Natural killer cell treated with Interleukin-12 subunit alpha and Interleukin-12 subunit beta and Interleukin-15 and Interleukin-18, amount 100 ng/mL, for 72 hours (primary cell): ENCODE measurements at regions not wholly inside any gene's neighbourhood (a gene's known extent, or its start where the extent isn't known, plus 50 kb on each side); places are given as distances from the start of the nearest gene placed in this dataset.
"Not testable (repeated sequence)": the region's sequence is repeated elsewhere in the genome, so short reads cannot be mapped to it uniquely, and the experiment has no call there.

ENCODE experiments used
- ATAC-seq, 2 donors: fragments of 150-1000 bp; cut with Tn5 transposase in 1 of 2; sonication (Bioruptor Pico), chemical (Tn5 transposase) in 1 of 2; 2 replicates each; pipeline ENCODE4 v1.10.0; 2021
- DNase-seq: peaks from one replicate; pipeline ENCODE4 v3.0.0; 2022; ENCODE audit warnings: low spot score
- H3K27ac Mint-ChIP-seq, 2 donors: 1 replicate in 1 of 2; 2 replicates in 1 of 2; pipeline ENCODE4 v1.8.0; 2022; ENCODE audit warnings: mixed read lengths in 2 of 2, mild to moderate bottlenecking in 1 of 2, moderate library complexity in 1 of 2
- H3K27me3 Mint-ChIP-seq, 2 donors: 1 replicate in 1 of 2; 2 replicates in 1 of 2; pipeline ENCODE4 v1.8.0; 2022; ENCODE audit warnings: mixed read lengths in 2 of 2
- H3K36me3 Mint-ChIP-seq: one replicate; pipeline ENCODE4 v1.8.0; 2022; ENCODE audit warnings: mixed read lengths
- H3K4me1 Mint-ChIP-seq, 2 donors: 1 replicate in 1 of 2; 2 replicates in 1 of 2; pipeline ENCODE4 v1.8.0; 2022; ENCODE audit warnings: low read depth in 2 of 2, mixed read lengths in 2 of 2, mild to moderate bottlenecking in 1 of 2
- H3K4me3 Mint-ChIP-seq: one replicate; pipeline ENCODE4 v1.8.0; 2022; ENCODE audit warnings: mixed read lengths
- H3K9me3 Mint-ChIP-seq: 2 replicates; pipeline ENCODE4 v1.8.0; 2022; ENCODE audit warnings: mixed read lengths

DNA sequence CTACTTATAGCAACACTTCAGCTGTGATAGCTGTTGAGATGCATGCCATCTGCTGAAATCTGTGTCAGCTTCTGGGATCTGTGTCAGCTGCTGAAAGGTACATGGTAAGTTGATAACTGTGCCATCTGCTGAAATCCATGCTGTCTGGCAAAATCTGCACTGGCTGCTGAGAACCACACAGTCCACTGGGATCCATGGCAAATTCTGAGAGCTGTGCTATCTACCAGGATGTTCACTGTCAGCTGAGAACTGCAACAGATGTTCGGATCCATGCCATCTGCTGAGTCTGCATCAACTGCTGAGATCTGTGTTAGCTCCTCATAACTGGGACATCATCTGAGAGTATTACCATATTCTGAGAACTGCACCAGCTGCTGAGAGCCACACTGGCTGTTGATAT lies 430.5 kb upstream of the POU3F4 start:
- Mint-ChIP-seq H3K4me1 (no peaks in the 10 kb centered on the region), H3K27ac (no peak overlapping the region), H3K4me3 (no peak overlapping the region), H3K9me3 (peaks cover 8% of the 10 kb centered on the region), H3K36me3 (no peaks in the 10 kb centered on the region), H3K27me3 (no peaks in the 10 kb centered on the region)
- ATAC-seq (no peak), DNase-seq (no peak)

DNA sequence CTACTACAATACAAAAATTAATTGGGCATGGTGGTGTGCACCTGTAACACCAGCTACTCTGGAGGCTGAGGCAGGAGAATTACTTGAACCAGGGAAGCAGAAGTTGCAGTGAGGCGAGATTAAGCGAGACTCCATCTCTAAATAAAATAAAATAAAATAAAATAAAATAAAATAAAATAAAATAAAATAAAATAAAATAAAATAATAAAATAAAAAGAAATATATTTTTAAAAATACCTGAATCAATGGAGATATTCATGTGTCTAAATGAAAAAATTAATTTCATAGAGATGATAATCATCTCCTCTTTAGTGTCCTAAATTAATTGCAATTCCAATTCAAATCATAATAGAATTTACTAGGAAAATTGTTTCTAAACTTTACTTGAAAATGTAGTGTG lies 406.1 kb upstream of the POU3F4 start:
- DNase-seq (no peak), ATAC-seq (no peak)
- Mint-ChIP-seq H3K4me3 (no peak overlapping the region), H3K9me3 (no peaks in the 10 kb centered on the region), H3K27ac (no peak overlapping the region), H3K27me3 (no peaks in the 10 kb centered on the region), H3K4me1 (no peaks in the 10 kb centered on the region), H3K36me3 (no peaks in the 10 kb centered on the region)

DNA sequence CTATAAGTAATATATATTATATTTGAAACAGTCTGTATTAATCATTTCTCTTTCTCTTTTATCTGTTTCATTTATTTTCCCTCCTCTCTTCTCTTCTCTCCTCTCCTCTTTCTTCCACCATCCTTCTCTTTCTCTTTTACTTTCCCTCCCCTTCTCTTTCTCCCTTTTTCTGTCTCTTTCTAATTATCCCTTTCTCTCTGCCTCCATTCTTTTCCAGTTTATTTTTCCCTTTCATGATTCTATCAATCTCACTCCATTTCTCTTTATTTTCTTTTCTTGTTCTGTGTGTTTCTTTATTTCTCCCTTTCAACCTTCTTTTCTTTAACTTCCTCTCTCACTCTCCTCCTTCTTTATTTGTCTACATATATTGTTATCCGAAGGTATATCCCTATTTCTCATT lies 399.8 kb upstream of the POU3F4 start:
- ATAC-seq (no peak), DNase-seq (no peak)
- peaks cover 3% of the 10 kb centered on the region for H3K9me3 Mint-ChIP-seq
- no peak overlapping the region for H3K27ac Mint-ChIP-seq
- H3K36me3 Mint-ChIP-seq: no peaks in the 10 kb centered on the region
- H3K27me3 Mint-ChIP-seq: no peaks in the 10 kb centered on the region
- no peaks in the 10 kb centered on the region for H3K4me1 Mint-ChIP-seq
- no peak overlapping the region for H3K4me3 Mint-ChIP-seq

DNA sequence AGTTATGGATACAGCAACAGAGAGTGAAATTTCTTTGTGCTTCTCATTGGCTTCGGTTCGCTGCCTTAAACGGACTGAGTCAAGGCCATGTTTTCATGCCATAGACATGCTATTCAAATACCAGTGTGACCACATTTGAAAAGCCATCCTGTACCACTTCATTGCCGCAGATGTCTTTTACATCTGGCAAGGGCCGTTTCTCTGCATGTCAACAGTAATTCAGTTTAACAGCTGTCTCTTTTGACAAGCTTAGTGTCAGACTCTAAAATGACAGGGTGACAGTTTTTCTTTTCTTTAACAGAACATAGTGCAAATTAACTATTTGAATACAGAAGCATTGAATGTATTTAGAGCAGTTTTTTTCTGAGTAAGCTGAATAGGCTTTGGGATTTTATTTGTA lies 362.2 kb upstream of the POU3F4 start:
- DNase-seq (no peak), ATAC-seq (no peak)
- H3K36me3 Mint-ChIP-seq: no peaks in the 10 kb centered on the region
- H3K9me3 Mint-ChIP-seq: no peaks in the 10 kb centered on the region
- H3K4me3 Mint-ChIP-seq: no peak overlapping the region
- H3K27me3 Mint-ChIP-seq: no peaks in the 10 kb centered on the region
- H3K4me1 Mint-ChIP-seq: no peaks in the 10 kb centered on the region
- no peak overlapping the region for H3K27ac Mint-ChIP-seq

DNA sequence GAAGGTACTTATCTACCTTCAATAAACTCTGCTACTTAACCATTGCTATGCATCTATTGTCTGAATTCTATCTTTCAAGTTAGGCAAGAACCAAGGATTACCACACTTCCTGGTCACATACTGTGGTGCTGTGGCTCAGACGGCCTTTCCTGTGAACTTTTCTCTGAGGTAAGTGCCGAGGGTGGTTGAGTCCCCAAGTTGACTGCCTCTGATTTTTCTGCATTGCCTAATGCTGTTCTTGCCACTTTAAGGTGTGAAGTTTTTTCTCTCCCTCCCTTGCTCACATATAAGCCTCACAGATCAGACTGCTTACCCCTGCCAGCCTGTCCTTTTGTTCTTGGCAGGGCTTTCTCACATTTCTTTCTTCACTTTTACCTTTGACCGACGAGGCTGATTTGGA lies 348.0 kb upstream of the POU3F4 start:
- peak in 1 of 2 donors; percentile 74 for ATAC-seq

DNA sequence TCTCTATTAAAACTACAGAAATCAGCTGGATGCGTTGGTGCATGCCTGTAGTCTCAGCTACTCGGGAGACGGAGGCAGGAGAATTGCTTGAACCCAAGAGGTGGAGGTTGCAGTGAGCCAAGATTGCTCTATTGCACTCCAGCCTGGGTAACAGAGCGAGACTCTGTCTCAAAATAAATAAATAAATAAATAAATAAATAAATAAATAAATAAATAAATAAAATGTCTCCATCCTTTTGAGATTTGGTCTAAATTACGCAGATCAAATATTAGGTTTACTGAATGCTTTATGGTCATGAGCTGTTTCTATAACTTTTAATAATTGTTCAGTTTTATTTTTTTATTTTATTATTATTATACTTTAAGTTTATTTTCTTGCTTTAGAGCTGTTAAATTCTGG lies 344.0 kb upstream of the POU3F4 start:
- H3K27ac Mint-ChIP-seq, H3K36me3 Mint-ChIP-seq, ATAC-seq, H3K4me1 Mint-ChIP-seq, DNase-seq, H3K4me3 Mint-ChIP-seq, H3K9me3 Mint-ChIP-seq, H3K27me3 Mint-ChIP-seq: not testable (repeated sequence)

More for the DNA sequence above, 348.0 kb upstream of the POU3F4 start:
- Mint-ChIP-seq H3K4me1 (peaks cover 0 to 7% of the 10 kb centered on the region in 2 donors), H3K27ac (no peak overlapping the region), H3K36me3 (no peaks in the 10 kb centered on the region), H3K9me3 (peaks cover 8% of the 10 kb centered on the region), H3K27me3 (peaks cover 0 to 2% of the 10 kb centered on the region in 2 donors), H3K4me3 (no peak overlapping the region)
- DNase-seq: no peak

DNA sequence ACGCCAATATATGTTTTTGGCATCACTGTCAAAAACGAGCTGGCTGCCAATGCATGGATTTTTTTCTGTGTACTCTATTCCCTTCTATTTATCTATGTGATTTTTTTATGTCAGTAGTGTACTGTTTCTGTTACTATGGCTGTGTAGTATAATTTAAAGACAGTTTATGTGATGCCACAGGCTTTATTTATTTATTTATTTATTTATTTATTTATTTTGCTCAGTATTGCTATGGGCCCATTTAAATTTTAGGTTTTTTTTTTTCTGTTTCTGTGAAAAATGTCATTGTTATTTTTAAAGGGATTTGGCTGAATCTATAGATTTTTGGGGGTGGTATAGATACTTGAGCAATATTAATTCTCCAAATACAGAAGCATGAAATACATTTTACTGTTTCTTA lies 338.4 kb upstream of the POU3F4 start:
- ATAC-seq (no peak), DNase-seq (no peak)
- no peaks in the 10 kb centered on the region for H3K27me3 Mint-ChIP-seq
- H3K27ac Mint-ChIP-seq: no peak overlapping the region
- no peak overlapping the region for H3K4me3 Mint-ChIP-seq
- peaks cover 2% of the 10 kb centered on the region for H3K9me3 Mint-ChIP-seq
- no peaks in the 10 kb centered on the region for H3K36me3 Mint-ChIP-seq
- no peaks in the 10 kb centered on the region for H3K4me1 Mint-ChIP-seq

DNA sequence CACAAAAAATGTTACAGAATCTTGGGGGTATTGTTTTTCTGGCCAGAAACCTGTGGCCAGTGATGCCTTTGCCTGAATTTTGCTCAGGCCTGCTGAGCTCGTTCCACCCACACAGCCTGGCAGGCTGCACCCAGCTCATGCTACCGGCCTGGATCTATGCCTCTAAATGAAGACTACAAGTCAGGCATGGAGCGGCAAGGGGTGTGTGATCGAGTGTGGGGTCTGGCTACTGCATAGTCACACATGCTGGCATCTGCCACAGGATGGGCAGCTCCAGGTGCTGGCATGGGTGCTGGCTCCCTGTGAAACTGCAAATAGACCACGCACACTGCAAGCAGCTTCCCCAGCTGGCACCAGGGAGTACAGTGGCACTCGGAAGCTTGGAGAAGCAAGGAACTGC lies 323.1 kb upstream of the POU3F4 start:
- H3K4me3 Mint-ChIP-seq: no peak overlapping the region
- no peaks in the 10 kb centered on the region for H3K36me3 Mint-ChIP-seq
- no peak for ATAC-seq
- H3K9me3 Mint-ChIP-seq: peaks cover 7% of the 10 kb centered on the region
- H3K27ac Mint-ChIP-seq: no peak overlapping the region
- no peak for DNase-seq
- no peaks in the 10 kb centered on the region for H3K4me1 Mint-ChIP-seq
- no peaks in the 10 kb centered on the region for H3K27me3 Mint-ChIP-seq

DNA sequence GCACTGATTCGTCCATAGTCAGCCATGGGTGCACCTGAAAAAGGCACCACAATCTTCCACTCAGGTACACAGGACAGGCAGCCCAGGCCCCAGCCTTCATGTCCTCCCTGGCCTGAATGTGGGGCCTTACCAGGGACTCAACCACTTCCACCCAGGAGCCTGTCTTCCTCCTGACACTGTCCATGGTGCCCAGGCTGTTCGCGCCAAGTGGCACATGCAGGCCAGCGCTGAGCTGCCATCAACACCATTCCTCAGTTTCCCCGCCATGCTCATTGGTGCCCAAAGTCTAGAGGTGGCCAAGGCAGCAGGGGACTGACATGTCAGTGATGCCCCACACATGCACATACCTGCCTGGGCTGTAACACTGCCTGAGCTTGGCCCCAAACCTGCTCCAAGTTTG lies 322.2 kb upstream of the POU3F4 start:
- no peak for DNase-seq
- H3K36me3 Mint-ChIP-seq: no peaks in the 10 kb centered on the region
- H3K27me3 Mint-ChIP-seq: no peaks in the 10 kb centered on the region

DNA sequence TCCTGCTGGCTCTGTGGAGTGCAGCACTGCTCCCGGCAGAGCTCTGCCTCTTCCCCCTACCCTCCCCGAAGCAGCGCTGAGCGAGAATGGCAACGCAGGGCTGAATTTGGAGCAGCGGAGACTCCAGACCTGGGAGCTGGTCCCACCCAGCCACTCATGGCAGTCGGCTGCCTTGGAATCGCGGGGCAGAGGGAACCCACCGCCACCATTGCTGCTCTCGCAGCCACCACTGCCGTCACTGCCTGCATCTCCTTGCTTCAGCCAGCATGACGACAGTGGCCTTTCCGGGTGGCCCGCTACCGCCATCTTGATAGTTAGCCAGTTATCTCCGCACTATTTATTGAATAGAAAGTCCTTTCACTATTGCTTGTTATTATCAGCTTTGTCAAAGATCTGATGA lies 321.5 kb upstream of the POU3F4 start:
- no peaks in the 10 kb centered on the region for H3K27me3 Mint-ChIP-seq
- no peak for DNase-seq
- H3K36me3 Mint-ChIP-seq: no peaks in the 10 kb centered on the region
- no peak overlapping the region for H3K27ac Mint-ChIP-seq
- H3K4me1 Mint-ChIP-seq: no peaks in the 10 kb centered on the region
- ATAC-seq: no peak
- no peak overlapping the region for H3K4me3 Mint-ChIP-seq
- H3K9me3 Mint-ChIP-seq: peaks cover 13% of the 10 kb centered on the region

More for the DNA sequence above, 322.2 kb upstream of the POU3F4 start:
- Mint-ChIP-seq H3K27ac (no peak overlapping the region), H3K4me3 (no peak overlapping the region), H3K4me1 (no peaks in the 10 kb centered on the region), H3K9me3 (peaks cover 13% of the 10 kb centered on the region)
- ATAC-seq: peak in 1 of 2 donors; percentile 32
